K562 (cell line): ENCODE measurements at regions not wholly inside any gene's neighbourhood (a gene's known extent, or its start where the extent isn't known, plus 50 kb on each side); places are given as distances from the start of the nearest gene placed in this dataset.

Source experiments
- ATAC-seq: fragments of 200-7000 bp; cut with Tn5 transposase; 3 replicates; pipeline ENCODE4 v1.9.1; 2020; ENCODE audit warnings: moderate library complexity
- BruUV-seq: library from RNA; stranded (reverse); fragments of 400-500 nt; replicated peaks from 2 replicates; lab custom pipeline; 2021; lab: Mats Ljungman, UMichigan
- CTCF ChIA-PET: fragments of 300-600 bp; formaldehyde crosslinking; extraction: SDS; loops from one replicate; lab custom pipeline; 2021; ENCODE audit warnings: low intra/inter-chr PET ratio; lab: Yijun Ruan, JAX
- POLR2A ChIA-PET: fragments of 300-600, 350-650 bp; sonication (Branson Sonifier 250); formaldehyde crosslinking; extraction: SDS; loops from one replicate; lab custom pipeline; 2021; ENCODE audit warnings: antibody characterized with exemption, inconsistent platforms; lab: Yijun Ruan, JAX
- DNase-seq, 4 experiments: peaks; one replicate each; pipeline versions ENCODE4 v3.0.0 to v3.0.0-alpha.2; 2011 to 2018; ENCODE audit warnings: low spot score in 3 of 4, mixed read lengths in 3 of 4; ENCODE audit errors: extremely low read depth in 1 of 4
- FAIRE-seq: peaks from 2 replicates; lab custom pipeline; 2011; peaks lifted over from hg19 to GRCh38; lab: Jason Lieb, UNC
- H2AFZ ChIP-seq: 2 replicates; pipeline ENCODE4 v1.6.0; 2011; ENCODE audit warnings: low read depth, low read length, control low read depth, inconsistent platforms
- H3K27ac ChIP-seq: fragments of 200-600 bp; 3 replicates; pipeline ENCODE4 v1.8.0; 2011; ENCODE audit warnings: low read depth, mild to moderate bottlenecking, control low read depth, inconsistent platforms, low read length, moderate library complexity, mixed read lengths; ENCODE audit errors: extremely low read depth
- H3K27me3 ChIP-seq, 2 experiments: fragments of 300-600 bp in 1 of 2; 2 replicates in 1 of 2; 3 replicates in 1 of 2; pipeline versions ENCODE4 v1.6.0 to v1.8.0; 2011; ENCODE audit warnings: inconsistent platforms in 2 of 2, low read length in 2 of 2, mild to moderate bottlenecking in 1 of 2, mixed read lengths in 1 of 2, moderate library complexity in 1 of 2; ENCODE audit not compliant: control insufficient read depth in 2 of 2, insufficient read depth in 2 of 2
- H3K36me3 ChIP-seq: fragments of 300-600 bp; 3 replicates; pipeline ENCODE4 v1.8.0; 2011; ENCODE audit warnings: mild to moderate bottlenecking, low read length, inconsistent platforms; ENCODE audit not compliant: control insufficient read depth, insufficient read depth
- H3K4me1 ChIP-seq, 2 experiments: fragments of 200-600 bp in 1 of 2; replicated peaks in 1 of 2; 2 replicates in 1 of 2; 3 replicates in 1 of 2; pipeline versions ENCODE4 v1.5.1 to v1.8.0; 2011; ENCODE audit warnings: inconsistent platforms in 2 of 2, low read length in 2 of 2, mild to moderate bottlenecking in 1 of 2, mixed read lengths in 1 of 2, moderate library complexity in 1 of 2; ENCODE audit not compliant: control insufficient read depth in 2 of 2, insufficient read depth in 2 of 2
- H3K4me2 ChIP-seq: 2 replicates; pipeline ENCODE4 v1.6.1; 2011; ENCODE audit warnings: low read length, control low read depth, inconsistent platforms, mixed read lengths; ENCODE audit not compliant: insufficient read depth
- H3K4me3 ChIP-seq: fragments of 200-600 bp; sonication (generic), shearing (Covaris generic); 2 replicates; pipeline ENCODE4 v1.5.1; 2016; ENCODE audit warnings: control low read depth, inconsistent platforms
- H3K79me2 ChIP-seq: fragments of 200-600 bp; 3 replicates; pipeline ENCODE4 v1.8.0; 2011; ENCODE audit warnings: low read length, inconsistent platforms; ENCODE audit not compliant: control insufficient read depth, insufficient read depth
- H3K9ac ChIP-seq, 2 experiments: 2 replicates each; pipeline versions ENCODE4 v1.6.0 to v1.6.1; 2011; ENCODE audit warnings: low read depth in 2 of 2, low read length in 2 of 2, control low read depth in 1 of 2, inconsistent platforms in 1 of 2, mild to moderate bottlenecking in 1 of 2, mixed read lengths in 1 of 2; ENCODE audit not compliant: insufficient read depth in 1 of 2
- H3K9me1 ChIP-seq: one replicate; pipeline ENCODE4 v1.6.0; 2011; ENCODE audit warnings: inconsistent platforms, mild to moderate bottlenecking, low read length, moderate library complexity; ENCODE audit not compliant: control insufficient read depth, insufficient read depth
- H3K9me3 ChIP-seq: replicated peaks from 2 replicates; pipeline ENCODE4 v1.5.1; 2011; ENCODE audit warnings: low read depth, low read length, inconsistent platforms; ENCODE audit not compliant: control insufficient read depth, insufficient read depth
- H4K20me1 ChIP-seq: replicated peaks from 2 replicates; pipeline ENCODE4 v1.6.1; 2011; ENCODE audit warnings: low read length, inconsistent platforms, mixed read lengths; ENCODE audit not compliant: control insufficient read depth, insufficient read depth
- ARHGAP35 ChIP-seq: fragments of 450-650 bp; IDR thresholded peaks from 2 replicates; pipeline ENCODE4 v1.6.1; 2018; ENCODE audit not compliant: partially characterized antibody
- HIVEP1 ChIP-seq: fragments of 250-450 bp; sonication (Bioruptor Pico); IDR thresholded peaks from 2 replicates; pipeline ENCODE4 v1.4.0; 2020; ENCODE audit warnings: mild to moderate bottlenecking
- LARP7 ChIP-seq: fragments of 450-650 bp; IDR thresholded peaks from 2 replicates; pipeline ENCODE4 v1.6.1; 2016
- TAF7 ChIP-seq: fragments of 450-650 bp; IDR thresholded peaks from 2 replicates; pipeline ENCODE4 v1.6.1; 2016; ENCODE audit warnings: missing genetic modification characterization, missing compliant biosample characterization
- ZBTB1 ChIP-seq: sonication (generic); formaldehyde crosslinking; IDR thresholded peaks from 2 replicates; pipeline ENCODE4 v1.8.1; 2023; ENCODE audit warnings: missing genetic modification reagents, low read depth, mild to moderate bottlenecking, borderline replicate concordance
- ZC3H8 ChIP-seq: fragments of 450-650 bp; IDR thresholded peaks from 2 replicates; pipeline ENCODE4 v1.6.1; 2017
- ZNF347 ChIP-seq: fragments of 450-650 bp; formaldehyde crosslinking; IDR thresholded peaks from 2 replicates; pipeline ENCODE4 v1.4.0; 2020; ENCODE audit warnings: low read depth, mild to moderate bottlenecking, moderate library complexity
- WGBS: fragments of 100-300 bp; shearing (Covaris generic); methylation state at CpG from one replicate; pipeline ENCODE4 v1.1.6; 2016; ENCODE audit warnings: low coverage, mixed read lengths; ENCODE audit not compliant: insufficient coverage; ENCODE audit errors: missing lambda C conversion rate; 5-methylcytosine and 5-hydroxymethylcytosine counted together
- in situ Hi-C: fragments of 300-500 bp; cut with MboI; formaldehyde crosslinking; loops from 4 replicates; pipeline ENCODE4 v1.15.0; 2018; ENCODE audit warnings: inconsistent platforms, mixed read lengths
- intact Hi-C: fragments of 100-400 bp; cut with micrococcal nuclease; formaldehyde crosslinking; loops from 2 replicates; pipeline ENCODE4 v1.14.2; 2022
- TF ChIP-seq, protein P1 (sequence below): IDR thresholded peaks from 2 replicates; pipeline ENCODE4 v1.6.1; 2011; ENCODE audit not compliant: insufficient read length; ENCODE audit errors: extremely low read depth
- TF ChIP-seq, protein P2 (sequence below), 2 experiments: fragments of 450-650 bp in 1 of 2; sonication (generic) in 1 of 2; formaldehyde crosslinking; conservative IDR thresholded peaks; 2 replicates each; pipeline versions ENCODE4 v1.4.0 to v1.8.1; 2020 to 2022; ENCODE audit warnings: mild to moderate bottlenecking in 1 of 2, missing genetic modification reagents in 1 of 2
- TF ChIP-seq, protein P3 (sequence below): sonication (generic); formaldehyde crosslinking; IDR thresholded peaks from 2 replicates; pipeline ENCODE4 v1.8.1; 2023; ENCODE audit warnings: missing genetic modification reagents, mild to moderate bottlenecking, borderline replicate concordance

GRCh38 chr4:31078661-31079060, 358.5 kb downstream of the PCDH7 start:
- Histone ChIP-seq H3K36me3 (no peaks in the 10 kb centered on the region), H3K79me2 (no peaks in the 10 kb centered on the region), H3K4me3 (no peak overlapping the region), H2AFZ (no peak overlapping the region)
- no peak for FAIRE-seq
- CTCF ChIA-PET, result no interaction called here
- TF ChIP-seq ZNF347 (no peak), TAF7 (tag) (no peak), ZBTB1 (no peak), HIVEP1 (CRISPR knock-in tag) (no peak), LARP7 (no peak), ZC3H8 (no peak), ARHGAP35 (no peak)
- TF ChIP-seq, protein P1, sequence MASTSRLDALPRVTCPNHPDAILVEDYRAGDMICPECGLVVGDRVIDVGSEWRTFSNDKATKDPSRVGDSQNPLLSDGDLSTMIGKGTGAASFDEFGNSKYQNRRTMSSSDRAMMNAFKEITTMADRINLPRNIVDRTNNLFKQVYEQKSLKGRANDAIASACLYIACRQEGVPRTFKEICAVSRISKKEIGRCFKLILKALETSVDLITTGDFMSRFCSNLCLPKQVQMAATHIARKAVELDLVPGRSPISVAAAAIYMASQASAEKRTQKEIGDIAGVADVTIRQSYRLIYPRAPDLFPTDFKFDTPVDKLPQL, result no peak
- TF ChIP-seq, protein P2, sequence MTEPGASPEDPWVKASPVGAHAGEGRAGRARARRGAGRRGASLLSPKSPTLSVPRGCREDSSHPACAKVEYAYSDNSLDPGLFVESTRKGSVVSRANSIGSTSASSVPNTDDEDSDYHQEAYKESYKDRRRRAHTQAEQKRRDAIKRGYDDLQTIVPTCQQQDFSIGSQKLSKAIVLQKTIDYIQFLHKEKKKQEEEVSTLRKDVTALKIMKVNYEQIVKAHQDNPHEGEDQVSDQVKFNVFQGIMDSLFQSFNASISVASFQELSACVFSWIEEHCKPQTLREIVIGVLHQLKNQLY (CRISPR knock-in tag; conservative IDR thresholded peaks at IDR 0.05), result no peak
- TF ChIP-seq, protein P3, sequence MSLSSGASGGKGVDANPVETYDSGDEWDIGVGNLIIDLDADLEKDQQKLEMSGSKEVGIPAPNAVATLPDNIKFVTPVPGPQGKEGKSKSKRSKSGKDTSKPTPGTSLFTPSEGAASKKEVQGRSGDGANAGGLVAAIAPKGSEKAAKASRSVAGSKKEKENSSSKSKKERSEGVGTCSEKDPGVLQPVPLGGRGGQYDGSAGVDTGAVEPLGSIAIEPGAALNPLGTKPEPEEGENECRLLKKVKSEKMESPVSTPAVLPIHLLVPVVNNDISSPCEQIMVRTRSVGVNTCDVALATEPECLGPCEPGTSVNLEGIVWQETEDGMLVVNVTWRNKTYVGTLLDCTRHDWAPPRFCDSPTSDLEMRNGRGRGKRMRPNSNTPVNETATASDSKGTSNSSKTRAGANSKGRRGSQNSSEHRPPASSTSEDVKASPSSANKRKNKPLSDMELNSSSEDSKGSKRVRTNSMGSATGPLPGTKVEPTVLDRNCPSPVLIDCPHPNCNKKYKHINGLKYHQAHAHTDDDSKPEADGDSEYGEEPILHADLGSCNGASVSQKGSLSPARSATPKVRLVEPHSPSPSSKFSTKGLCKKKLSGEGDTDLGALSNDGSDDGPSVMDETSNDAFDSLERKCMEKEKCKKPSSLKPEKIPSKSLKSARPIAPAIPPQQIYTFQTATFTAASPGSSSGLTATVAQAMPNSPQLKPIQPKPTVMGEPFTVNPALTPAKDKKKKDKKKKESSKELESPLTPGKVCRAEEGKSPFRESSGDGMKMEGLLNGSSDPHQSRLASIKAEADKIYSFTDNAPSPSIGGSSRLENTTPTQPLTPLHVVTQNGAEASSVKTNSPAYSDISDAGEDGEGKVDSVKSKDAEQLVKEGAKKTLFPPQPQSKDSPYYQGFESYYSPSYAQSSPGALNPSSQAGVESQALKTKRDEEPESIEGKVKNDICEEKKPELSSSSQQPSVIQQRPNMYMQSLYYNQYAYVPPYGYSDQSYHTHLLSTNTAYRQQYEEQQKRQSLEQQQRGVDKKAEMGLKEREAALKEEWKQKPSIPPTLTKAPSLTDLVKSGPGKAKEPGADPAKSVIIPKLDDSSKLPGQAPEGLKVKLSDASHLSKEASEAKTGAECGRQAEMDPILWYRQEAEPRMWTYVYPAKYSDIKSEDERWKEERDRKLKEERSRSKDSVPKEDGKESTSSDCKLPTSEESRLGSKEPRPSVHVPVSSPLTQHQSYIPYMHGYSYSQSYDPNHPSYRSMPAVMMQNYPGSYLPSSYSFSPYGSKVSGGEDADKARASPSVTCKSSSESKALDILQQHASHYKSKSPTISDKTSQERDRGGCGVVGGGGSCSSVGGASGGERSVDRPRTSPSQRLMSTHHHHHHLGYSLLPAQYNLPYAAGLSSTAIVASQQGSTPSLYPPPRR (CRISPR knock-in tag), result no peak
- TF ChIP-seq, all 486 proteins: peak for 0
- no peak overlapping the region for H3K27ac ChIP-seq
- in situ Hi-C loops (no loop called here), intact Hi-C loops (no loop called here)
- POLR2A ChIA-PET, result no interaction called here
- no peak overlapping the region for H3K4me2 ChIP-seq
- no TSS peak for BruUV-seq
- H3K9ac ChIP-seq, result no peak overlapping the region
- no peak for DNase-seq
- H3K9me1 ChIP-seq, result no peaks in the 10 kb centered on the region
- 0% methylated on average over 1 of the region's 1 CpG for WGBS
- H4K20me1 ChIP-seq, result no peaks in the 10 kb centered on the region
- H3K27me3 ChIP-seq, result no peaks in the 10 kb centered on the region
- H3K4me1 ChIP-seq, result no peaks in the 10 kb centered on the region
- no peak for ATAC-seq
- H3K9me3 ChIP-seq, result no peaks in the 10 kb centered on the region
